GM18517 (cell line): ENCODE measurements at regions not wholly inside any gene's neighbourhood (a gene's known extent, or its start where the extent isn't known, plus 50 kb on each side); places are given as distances from the start of the nearest gene placed in this dataset.
"Not testable (repeated sequence)": the region's sequence is repeated elsewhere in the genome, so short reads cannot be mapped to it uniquely, and the experiment has no call there.

Source experiments
- ATAC-seq: cut with Tn5 transposase; IDR thresholded peaks from one replicate; pipeline ENCODE4 v1.9.1; 2021; ENCODE audit warnings: mild to moderate bottlenecking, moderate library complexity; ENCODE audit not compliant: unreplicated experiment

GRCh38 chr10:29882766-29883165 lies 176.6 kb downstream of the JCAD start:
- no peak for ATAC-seq

- ATAC-seq, result no peak
Observed at GRCh38 chr10:29881811-29882210, 177.6 kb downstream of the JCAD start.

GRCh38 chr10:29881336-29881771 lies 178.0 kb downstream of the JCAD start:
- ATAC-seq, result no peak

GRCh38 chr10:29880856-29881255 lies 178.5 kb downstream of the JCAD start:
- no peak for ATAC-seq

DNA sequence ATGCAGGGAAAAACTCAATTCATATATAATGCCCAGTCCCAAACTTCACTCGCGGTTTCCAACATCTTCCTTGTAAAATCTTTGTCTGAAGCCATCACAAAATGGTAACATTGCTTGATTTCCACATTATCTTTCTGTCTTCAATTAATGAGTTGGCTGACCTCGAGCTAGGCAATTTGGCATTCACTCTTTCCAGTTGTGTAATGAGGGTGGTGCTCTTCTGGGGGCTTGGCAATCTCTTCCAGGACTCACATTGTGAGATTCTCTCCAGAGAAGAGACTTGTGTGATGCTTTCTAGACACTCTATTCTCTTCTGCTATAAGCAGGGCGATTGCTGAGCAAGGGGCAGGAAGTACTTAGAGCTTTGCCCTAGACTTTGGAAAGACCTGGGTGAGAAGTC lies 179.5 kb downstream of the JCAD start:
- no peak for ATAC-seq

DNA sequence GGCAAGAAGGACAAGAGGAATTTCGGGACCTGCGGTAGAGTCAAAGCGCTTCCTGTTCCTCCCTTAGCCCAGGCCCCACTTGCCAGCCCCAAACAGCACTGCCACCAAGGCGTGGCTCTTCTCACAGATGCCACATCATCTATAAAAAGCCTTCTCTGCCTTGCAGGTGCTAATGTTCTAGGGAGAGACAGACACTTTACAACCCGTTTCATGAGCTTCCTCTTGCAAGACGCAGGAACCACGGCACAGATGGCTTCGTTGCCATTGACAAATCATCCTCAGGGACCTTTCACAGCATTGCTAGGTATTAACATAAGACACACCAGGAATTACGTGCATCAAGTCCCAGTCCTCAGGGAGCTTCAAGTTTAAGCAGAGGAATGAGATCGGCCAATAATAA lies 180.9 kb downstream of the JCAD start:
- ATAC-seq, result no peak

- no peak for ATAC-seq
Observed at GRCh38 chr10:29877793-29878491, 181.4 kb downstream of the JCAD start.

GRCh38 chr10:29876008-29876555 lies 183.3 kb downstream of the JCAD start:
- ATAC-seq, result no peak

DNA sequence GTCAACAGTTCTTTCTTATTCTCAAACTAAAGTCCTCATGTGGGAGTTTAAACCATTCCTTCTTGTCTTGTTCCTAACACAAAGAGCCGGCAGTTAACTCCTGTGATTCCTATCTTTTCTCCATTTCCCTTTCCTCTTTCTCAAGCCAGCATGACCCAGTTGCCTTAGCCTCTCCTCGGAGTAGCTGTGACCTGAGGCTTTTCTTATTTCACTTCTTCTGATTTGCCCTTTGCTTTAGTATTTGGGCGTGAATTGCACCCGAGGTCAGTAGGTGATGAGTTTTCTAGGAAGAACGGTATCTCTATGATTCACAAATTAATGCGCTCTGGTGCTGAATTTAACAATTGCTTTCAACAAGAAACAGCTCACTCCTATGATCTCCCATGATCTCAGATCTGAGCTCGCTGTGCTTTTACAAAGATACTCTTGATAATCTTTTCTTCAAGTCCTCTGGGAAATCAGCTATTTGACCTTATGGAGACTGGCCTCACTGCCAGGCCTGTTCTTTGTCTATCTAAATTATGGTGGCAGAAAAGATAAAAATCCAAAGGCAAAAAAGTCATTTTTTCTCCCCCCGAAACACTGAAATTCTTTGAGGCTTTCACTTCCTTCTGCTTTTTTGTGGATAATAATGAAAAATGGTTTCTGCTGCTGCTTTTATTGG lies 184.6 kb downstream of the JCAD start:
- ATAC-seq, result no peak

DNA sequence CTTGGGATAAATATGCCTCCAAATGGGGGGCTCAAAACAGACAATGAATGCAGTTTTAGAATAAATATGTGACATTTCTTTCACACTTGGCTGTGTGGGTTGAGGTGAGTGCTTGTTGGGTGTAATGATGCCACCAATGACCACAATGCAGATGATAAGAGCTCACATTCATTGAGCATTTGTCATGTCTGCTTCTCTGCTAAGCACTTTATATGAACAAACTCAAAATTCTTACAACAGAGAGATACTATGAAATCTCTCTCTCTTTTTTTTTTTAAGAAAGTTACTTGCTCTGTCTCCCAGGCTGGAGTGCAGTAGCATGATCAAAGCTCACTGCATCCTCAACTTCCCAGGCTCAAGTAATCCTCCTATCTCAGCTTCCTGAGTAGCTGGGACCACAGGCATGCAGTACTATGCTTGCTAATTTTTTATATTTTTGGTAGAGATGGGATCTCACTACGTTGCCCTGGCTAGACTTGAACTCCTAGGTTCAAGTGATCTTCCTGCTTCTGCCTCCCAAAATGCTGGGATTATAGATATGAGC lies 185.4 kb downstream of the JCAD start:
- ATAC-seq, result no peak

DNA sequence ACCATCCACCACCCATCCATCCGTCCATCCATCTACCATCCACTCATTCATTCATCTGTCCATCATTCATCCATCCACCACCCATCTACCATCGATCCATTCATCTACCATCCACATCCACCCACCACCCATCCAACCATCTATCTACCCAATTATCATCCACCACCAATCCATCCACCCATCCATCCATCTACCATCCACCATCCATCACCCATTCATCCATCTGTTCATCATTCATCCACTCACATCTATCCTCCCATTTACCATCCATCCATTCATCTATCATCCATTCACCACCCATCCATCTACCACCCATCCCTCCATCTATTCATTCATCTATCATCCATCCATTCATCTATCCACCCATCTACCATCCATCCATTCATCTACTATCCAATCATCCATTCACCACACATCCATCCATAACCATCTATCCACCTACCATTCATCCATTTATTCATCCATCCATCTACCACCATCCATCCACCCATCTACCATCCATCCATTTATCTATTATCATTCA lies 188.8 kb downstream of the JCAD start:
- ATAC-seq, result no peak

DNA sequence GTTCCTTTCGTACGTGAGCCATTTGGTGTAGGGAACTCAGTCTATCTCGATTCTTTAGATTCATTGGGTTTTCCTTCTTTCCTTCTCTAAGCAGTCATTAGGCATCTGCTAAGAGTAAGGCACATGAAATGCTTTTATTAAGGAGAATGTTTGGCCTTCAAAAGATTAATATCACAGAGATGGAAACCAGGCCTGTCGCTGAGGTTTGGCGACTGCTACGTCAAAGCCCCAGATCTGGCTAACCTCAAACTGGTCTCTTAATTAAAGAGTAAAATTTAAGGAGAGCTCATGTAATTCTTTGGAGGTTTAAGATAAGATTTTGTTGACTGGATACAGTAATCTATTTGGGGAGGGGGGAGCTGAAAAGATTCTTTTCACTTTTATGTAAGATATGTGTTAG lies 189.8 kb downstream of the JCAD start:
- no peak for ATAC-seq

DNA sequence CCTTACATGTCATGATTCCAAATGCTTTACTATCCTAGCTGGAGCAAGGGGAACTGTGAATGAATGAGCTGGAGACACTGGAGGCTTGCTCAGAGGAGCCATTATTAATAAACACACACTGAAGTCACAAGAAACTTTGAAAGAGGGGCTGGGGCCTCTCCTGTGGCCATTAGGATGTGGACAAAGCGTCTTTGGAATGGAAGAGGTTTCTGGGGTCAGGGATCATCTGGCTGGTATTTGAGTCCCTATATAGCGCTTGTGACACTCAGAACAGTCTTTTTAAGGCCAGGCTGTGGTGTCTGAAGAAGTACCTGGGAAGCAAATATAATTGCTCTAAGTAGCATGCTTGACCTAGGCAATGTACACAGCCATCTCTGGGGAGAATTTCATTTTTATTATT lies 193.0 kb downstream of the JCAD start:
- ATAC-seq, result no peak

DNA sequence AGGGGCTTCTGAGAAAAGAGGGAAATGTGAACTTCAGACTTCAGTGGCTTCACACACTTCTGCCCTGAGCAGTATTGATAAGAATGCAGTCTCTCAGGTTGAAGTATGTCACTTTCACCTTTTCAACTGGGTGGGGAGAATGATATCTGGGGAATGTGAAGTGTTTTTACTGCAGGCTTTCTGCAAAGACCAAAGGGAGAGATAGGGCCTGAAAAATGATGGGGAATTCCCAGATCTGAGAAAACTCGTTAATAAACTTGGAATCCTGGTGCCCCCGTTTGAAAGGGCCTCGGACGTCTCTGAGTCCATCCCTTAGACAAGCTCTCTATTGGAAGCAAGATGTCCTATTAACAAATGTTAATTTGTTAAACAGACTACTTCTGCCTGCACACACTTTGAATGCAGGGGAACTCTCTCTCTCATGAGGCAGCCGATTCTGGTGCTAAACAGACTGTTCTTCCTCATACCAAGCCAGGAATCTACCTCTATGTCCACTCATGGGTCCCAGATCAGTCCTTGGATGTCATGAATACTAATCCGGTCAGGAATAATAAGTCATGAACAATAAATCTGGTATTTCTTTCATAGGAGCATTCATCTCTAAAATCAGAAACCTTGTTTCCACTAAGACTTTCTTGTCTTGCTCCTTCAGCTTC lies 193.6 kb downstream of the JCAD start:
- ATAC-seq, result no peak

GRCh38 chr10:29862923-29863614 lies 196.3 kb downstream of the JCAD start:
- no peak for ATAC-seq

- no peak for ATAC-seq
Observed at GRCh38 chr10:29861811-29862505, 197.4 kb downstream of the JCAD start.

DNA sequence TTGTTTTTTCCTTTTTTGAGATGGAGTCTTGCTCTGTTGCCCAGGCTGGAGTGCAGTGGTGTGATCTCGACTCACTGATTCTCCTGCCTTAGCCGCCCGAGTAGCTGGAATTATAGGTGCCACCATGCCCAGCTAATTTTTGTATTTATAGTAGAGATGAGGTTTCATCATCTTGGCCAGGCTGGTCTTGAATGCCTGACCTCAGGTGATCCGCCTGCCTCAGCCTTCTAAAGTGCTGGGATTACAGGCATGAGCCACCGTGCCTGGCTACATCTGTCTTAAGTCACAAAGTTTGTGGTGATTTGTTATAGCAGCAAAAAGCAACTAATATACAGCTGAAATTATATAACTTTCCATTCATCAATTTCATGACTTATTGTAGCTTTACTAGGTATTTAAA lies 198.2 kb downstream of the JCAD start:
- not testable (repeated sequence) for ATAC-seq

- ATAC-seq, result no peak
Observed at GRCh38 chr10:29860166-29860565, 199.2 kb downstream of the JCAD start.

GRCh38 chr10:29859521-29860130 lies 199.8 kb downstream of the JCAD start:
- ATAC-seq, result no peak
